ENCODE measurements at regions not wholly inside any gene's neighbourhood (a gene's known extent, or its start where the extent isn't known, plus 50 kb on each side); places are given as distances from the start of the nearest gene placed in this dataset.

GRCh38 chr21:29245104-29245643 lies 53.5 kb upstream of the BACH1 start (continued):
- TF ChIP-seq, protein P1, sequence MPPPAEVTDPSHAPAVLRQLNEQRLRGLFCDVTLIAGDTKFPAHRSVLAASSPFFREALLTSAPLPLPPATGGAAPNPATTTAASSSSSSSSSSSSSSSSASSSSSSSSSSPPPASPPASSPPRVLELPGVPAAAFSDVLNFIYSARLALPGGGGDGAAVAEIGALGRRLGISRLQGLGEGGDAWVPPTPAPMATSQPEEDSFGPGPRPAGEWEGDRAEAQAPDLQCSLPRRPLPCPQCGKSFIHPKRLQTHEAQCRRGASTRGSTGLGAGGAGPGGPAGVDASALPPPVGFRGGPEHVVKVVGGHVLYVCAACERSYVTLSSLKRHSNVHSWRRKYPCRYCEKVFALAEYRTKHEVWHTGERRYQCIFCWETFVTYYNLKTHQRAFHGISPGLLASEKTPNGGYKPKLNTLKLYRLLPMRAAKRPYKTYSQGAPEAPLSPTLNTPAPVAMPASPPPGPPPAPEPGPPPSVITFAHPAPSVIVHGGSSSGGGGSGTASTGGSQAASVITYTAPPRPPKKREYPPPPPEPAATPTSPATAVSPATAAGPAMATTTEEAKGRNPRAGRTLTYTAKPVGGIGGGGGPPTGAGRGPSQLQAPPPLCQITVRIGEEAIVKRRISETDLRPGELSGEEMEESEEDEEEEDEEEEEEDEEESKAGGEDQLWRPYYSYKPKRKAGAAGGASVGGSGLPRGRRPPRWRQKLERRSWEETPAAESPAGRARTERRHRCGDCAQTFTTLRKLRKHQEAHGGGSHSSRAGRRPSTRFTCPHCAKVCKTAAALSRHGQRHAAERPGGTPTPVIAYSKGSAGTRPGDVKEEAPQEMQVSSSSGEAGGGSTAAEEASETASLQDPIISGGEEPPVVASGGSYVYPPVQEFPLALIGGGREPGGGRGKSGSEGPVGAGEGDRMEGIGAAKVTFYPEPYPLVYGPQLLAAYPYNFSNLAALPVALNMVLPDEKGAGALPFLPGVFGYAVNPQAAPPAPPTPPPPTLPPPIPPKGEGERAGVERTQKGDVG (CRISPR knock-in tag; IDR thresholded peaks at IDR 0.05) = no peak
- TF ChIP-seq POU2F2 (IDR thresholded peaks at IDR 0.05; ENCODE audit: borderline replicate concordance, low read depth, low read length) (no peak), RUNX3 (IDR thresholded peaks at IDR 0.05; ENCODE audit: low read length) (peak; percentile 98), PBX3 (IDR thresholded peaks at IDR 0.05; ENCODE audit: insufficient replicate concordance, low read depth, low read length) (peak; percentile 29), BCL11A (IDR thresholded peaks at IDR 0.05; ENCODE audit: low read depth, low read length) (peak; percentile 72), TCF3 (IDR thresholded peaks at IDR 0.05; ENCODE audit: borderline replicate concordance, insufficient read depth, low read depth, low read length) (no peak), PML (IDR thresholded peaks at IDR 0.05; ENCODE audit: low read length) (no peak), FOXK2 (IDR thresholded peaks at IDR 0.05) (no peak), IKZF1 (conservative IDR thresholded peaks at IDR 0.05) (peak; percentile 48), CBFB (IDR thresholded peaks at IDR 0.05; ENCODE audit: low read depth) (peak; percentile 65), NFIC (IDR thresholded peaks at IDR 0.05; ENCODE audit: low read depth, low read length) (peak; percentile 77), CREB1 (IDR thresholded peaks at IDR 0.05; ENCODE audit: low read depth) (no peak), CEBPB (IDR thresholded peaks at IDR 0.05; ENCODE audit: borderline replicate concordance in 1 of 2, low read depth in 2 of 2, low read length in 2 of 2) (0 out of 4 replicates have a peak, but pooled peaks of 1 of the 2 experiments have one; percentile 63), JUND (IDR thresholded peaks at IDR 0.05; ENCODE audit: low read depth, low read length) (0 out of 2 replicates have a peak, but pooled peaks have one; percentile 3), TCF12 (IDR thresholded peaks at IDR 0.05; ENCODE audit: low read depth, low read length) (no peak), TBL1XR1 (IDR thresholded peaks at IDR 0.05; ENCODE audit: low read depth, low read length) (peak; percentile 81; the same call in 1 of the 2 replicates), MEF2A (IDR thresholded peaks at IDR 0.05; ENCODE audit: insufficient read depth, low read depth, low read length) (0 out of 2 replicates have a peak, but pooled peaks have one; percentile 53), PAX5 (IDR thresholded peaks at IDR 0.05; ENCODE audit: borderline replicate concordance, low read depth, low read length) (peak; percentile 71; the same call in 1 of the 2 replicates), IKZF2 (IDR thresholded peaks at IDR 0.05) (peak; percentile 52 to 72; a peak in 2 of 4 replicates), SP1 (IDR thresholded peaks at IDR 0.05; ENCODE audit: low read depth, low read length) (peak; percentile 15), ZZZ3 (IDR thresholded peaks at IDR 0.05; ENCODE audit: control insufficient read depth, insufficient read length, low read depth) (no peak), FOXM1 (IDR thresholded peaks at IDR 0.05; ENCODE audit: low read depth, low read length) (peak; percentile 70; the same call in 1 of the 2 replicates), RELA (IDR thresholded peaks at IDR 0.05; ENCODE audit: borderline replicate concordance, partially characterized antibody) (no peak), BACH1 (IDR thresholded peaks at IDR 0.05; ENCODE audit: borderline replicate concordance) (no peak), NRF1 (conservative IDR thresholded peaks at IDR 0.05; ENCODE audit: low read depth, low read length) (no peak), DPF2 (IDR thresholded peaks at IDR 0.05) (0 out of 2 replicates have a peak, but pooled peaks have one; percentile 36), SREBF2 (IDR thresholded peaks at IDR 0.05; ENCODE audit: low read length) (no peak)
- TF ChIP-seq, protein P2, sequence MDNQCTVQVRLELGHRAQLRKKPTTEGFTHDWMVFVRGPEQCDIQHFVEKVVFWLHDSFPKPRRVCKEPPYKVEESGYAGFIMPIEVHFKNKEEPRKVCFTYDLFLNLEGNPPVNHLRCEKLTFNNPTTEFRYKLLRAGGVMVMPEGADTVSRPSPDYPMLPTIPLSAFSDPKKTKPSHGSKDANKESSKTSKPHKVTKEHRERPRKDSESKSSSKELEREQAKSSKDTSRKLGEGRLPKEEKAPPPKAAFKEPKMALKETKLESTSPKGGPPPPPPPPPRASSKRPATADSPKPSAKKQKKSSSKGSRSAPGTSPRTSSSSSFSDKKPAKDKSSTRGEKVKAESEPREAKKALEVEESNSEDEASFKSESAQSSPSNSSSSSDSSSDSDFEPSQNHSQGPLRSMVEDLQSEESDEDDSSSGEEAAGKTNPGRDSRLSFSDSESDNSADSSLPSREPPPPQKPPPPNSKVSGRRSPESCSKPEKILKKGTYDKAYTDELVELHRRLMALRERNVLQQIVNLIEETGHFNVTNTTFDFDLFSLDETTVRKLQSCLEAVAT (IDR thresholded peaks at IDR 0.05) = 0 out of 2 replicates have a peak, but pooled peaks have one; percentile 36

Data from GM12878 (cell line).